ENCODE measurements at regions not wholly inside any gene's neighbourhood (a gene's known extent, or its start where the extent isn't known, plus 50 kb on each side); places are given as distances from the start of the nearest gene placed in this dataset.

DNA sequence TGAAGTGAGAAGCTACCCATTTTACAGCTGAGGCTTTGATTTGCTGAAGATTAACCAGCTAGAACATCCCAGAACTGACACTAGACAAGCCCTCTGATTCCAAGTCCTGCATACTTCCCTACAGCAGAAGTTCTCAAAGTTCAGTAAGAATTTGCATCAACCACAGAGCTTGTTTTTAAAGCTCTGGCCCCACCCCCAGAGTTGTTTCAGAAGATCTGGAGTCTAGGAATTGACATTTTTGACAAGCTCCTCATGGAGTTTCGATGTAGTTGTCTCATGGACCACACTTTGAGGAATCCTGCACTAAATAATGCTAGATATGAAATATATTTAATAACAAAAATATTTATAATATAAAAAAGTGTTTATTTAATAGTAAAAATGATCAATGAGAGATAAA lies 120.3 kb upstream of the ADAMTS18 start:
- H3K9ac ChIP-seq (ENCODE audit: extremely low read depth, low read length, poor library complexity, severe bottlenecking): no peak overlapping the region
- H3K27me3 ChIP-seq (ENCODE audit: control insufficient read depth, insufficient read depth, low read length, poor library complexity, severe bottlenecking): no peaks in the 10 kb centered on the region
- Mint-ChIP-seq H3K27ac (no peak overlapping the region), H3K27me3 (ENCODE audit: insufficient read depth) (no peaks in the 10 kb centered on the region), H3K4me3 (no peak overlapping the region), H3K4me1 (peaks cover 7% of the 10 kb centered on the region), H3K36me3 (ENCODE audit: low read depth) (no peaks in the 10 kb centered on the region), H3K9me3 (no peaks in the 10 kb centered on the region)
- H3K36me3 ChIP-seq (ENCODE audit: control insufficient read depth, insufficient read depth, low read length): no peaks in the 10 kb centered on the region
- no peak overlapping the region for H3K27ac ChIP-seq (ENCODE audit: low read depth, low read length)
- H3K4me1 ChIP-seq (ENCODE audit: control insufficient read depth, insufficient read depth, low read length): no peaks in the 10 kb centered on the region
- 88% methylated on average over 1 of the region's 1 CpG; no CpG with 5 or more reads in 1 of the 2 experiments for WGBS, 2 experiments (ENCODE audit: insufficient coverage in 1 of 2, insufficient read length in 1 of 2)
- no peak overlapping the region for H3K4me3 ChIP-seq (ENCODE audit: low read length)
- TF ChIP-seq, protein P1, sequence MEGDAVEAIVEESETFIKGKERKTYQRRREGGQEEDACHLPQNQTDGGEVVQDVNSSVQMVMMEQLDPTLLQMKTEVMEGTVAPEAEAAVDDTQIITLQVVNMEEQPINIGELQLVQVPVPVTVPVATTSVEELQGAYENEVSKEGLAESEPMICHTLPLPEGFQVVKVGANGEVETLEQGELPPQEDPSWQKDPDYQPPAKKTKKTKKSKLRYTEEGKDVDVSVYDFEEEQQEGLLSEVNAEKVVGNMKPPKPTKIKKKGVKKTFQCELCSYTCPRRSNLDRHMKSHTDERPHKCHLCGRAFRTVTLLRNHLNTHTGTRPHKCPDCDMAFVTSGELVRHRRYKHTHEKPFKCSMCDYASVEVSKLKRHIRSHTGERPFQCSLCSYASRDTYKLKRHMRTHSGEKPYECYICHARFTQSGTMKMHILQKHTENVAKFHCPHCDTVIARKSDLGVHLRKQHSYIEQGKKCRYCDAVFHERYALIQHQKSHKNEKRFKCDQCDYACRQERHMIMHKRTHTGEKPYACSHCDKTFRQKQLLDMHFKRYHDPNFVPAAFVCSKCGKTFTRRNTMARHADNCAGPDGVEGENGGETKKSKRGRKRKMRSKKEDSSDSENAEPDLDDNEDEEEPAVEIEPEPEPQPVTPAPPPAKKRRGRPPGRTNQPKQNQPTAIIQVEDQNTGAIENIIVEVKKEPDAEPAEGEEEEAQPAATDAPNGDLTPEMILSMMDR (conservative IDR thresholded peaks at IDR 0.05): no peak
- H3K9me3 ChIP-seq (ENCODE audit: control insufficient read depth, low read length): no peaks in the 10 kb centered on the region
- no peak for DNase-seq

DNA sequence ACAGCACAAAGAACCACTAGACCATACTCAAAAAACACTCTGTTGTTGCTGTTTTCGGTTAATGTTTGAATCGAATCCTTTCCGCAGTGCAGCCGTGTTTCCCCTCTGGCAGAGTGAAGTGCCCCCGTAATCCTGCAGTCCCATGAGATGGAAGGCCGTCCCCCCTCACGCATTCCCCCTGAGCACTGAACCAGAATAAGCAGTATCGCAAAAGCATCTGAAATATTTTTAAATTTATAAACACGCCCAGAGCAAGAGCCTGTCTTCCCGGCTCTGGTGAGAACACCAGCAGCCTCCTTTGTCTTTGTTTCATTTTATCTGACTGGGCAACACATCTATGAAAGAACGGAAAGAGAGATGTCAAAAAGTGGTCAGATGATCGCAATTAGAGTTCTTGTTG lies 121.0 kb upstream of the ADAMTS18 start:
- Mint-ChIP-seq H3K36me3 (ENCODE audit: low read depth) (no peaks in the 10 kb centered on the region), H3K4me1 (peaks cover 5% of the 10 kb centered on the region), H3K27ac (no peak overlapping the region), H3K27me3 (ENCODE audit: insufficient read depth) (no peaks in the 10 kb centered on the region), H3K9me3 (no peaks in the 10 kb centered on the region), H3K4me3 (no peak overlapping the region)
- WGBS, 2 experiments (ENCODE audit: insufficient coverage in 1 of 2, insufficient read length in 1 of 2): 92 to 93% methylated on average over 9 to 12 of the region's 12 CpGs
- Histone ChIP-seq H3K27ac (ENCODE audit: low read depth, low read length) (peak overlapping the region; percentile 7), H3K36me3 (ENCODE audit: control insufficient read depth, insufficient read depth, low read length) (no peaks in the 10 kb centered on the region), H3K27me3 (ENCODE audit: control insufficient read depth, insufficient read depth, low read length, poor library complexity, severe bottlenecking) (no peaks in the 10 kb centered on the region), H3K4me3 (ENCODE audit: low read length) (no peak overlapping the region), H3K4me1 (ENCODE audit: control insufficient read depth, insufficient read depth, low read length) (no peaks in the 10 kb centered on the region), H3K9ac (ENCODE audit: extremely low read depth, low read length, poor library complexity, severe bottlenecking) (no peak overlapping the region), H3K9me3 (ENCODE audit: control insufficient read depth, low read length) (no peaks in the 10 kb centered on the region)
- DNase-seq: no peak
- TF ChIP-seq, protein P1 (conservative IDR thresholded peaks at IDR 0.05): no peak

DNA sequence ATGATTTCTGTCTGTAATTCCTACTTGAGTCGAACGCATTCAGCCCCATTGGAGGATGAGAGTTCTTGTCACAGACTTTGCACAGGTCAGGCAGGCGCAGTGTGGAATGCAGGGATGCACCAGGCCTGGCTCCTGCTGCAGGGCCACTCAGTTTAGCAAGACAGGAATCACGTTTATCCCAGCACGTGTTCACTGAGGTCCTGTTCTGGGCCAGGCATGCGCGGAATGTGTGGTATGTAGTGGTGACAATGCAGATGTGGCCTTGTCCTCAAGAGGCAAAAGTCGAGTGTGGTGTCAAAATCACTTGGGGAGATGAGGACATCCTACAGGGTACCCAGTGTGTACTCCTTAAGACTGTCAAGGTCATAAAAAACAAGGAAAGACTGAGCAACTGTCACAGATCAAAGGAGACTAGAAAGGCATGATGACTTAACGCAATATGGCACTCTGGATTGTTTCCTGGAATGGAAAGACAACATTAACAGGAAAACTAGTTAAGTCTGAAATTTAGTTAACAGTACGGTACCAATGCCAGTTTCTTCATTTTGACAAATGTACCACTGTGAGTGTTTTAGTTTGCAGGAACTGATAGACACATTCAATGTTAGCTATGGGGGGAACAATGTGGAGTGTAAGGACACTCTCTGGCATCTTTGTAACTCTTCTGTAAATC lies 121.5 kb upstream of the ADAMTS18 start:
- Histone ChIP-seq H3K36me3 (ENCODE audit: control insufficient read depth, insufficient read depth, low read length) (no peaks in the 10 kb centered on the region), H3K9ac (ENCODE audit: extremely low read depth, low read length, poor library complexity, severe bottlenecking) (no peak overlapping the region), H3K4me3 (ENCODE audit: low read length) (no peak overlapping the region), H3K4me1 (ENCODE audit: control insufficient read depth, insufficient read depth, low read length) (no peaks in the 10 kb centered on the region), H3K27me3 (ENCODE audit: control insufficient read depth, insufficient read depth, low read length, poor library complexity, severe bottlenecking) (no peaks in the 10 kb centered on the region), H3K27ac (ENCODE audit: low read depth, low read length) (no peak overlapping the region), H3K9me3 (ENCODE audit: control insufficient read depth, low read length) (no peaks in the 10 kb centered on the region)
- H3K36me3 Mint-ChIP-seq (ENCODE audit: low read depth): no peaks in the 10 kb centered on the region
- TF ChIP-seq, protein P1 (conservative IDR thresholded peaks at IDR 0.05): no peak
- H3K27me3 Mint-ChIP-seq (ENCODE audit: insufficient read depth): no peaks in the 10 kb centered on the region
- H3K4me3 Mint-ChIP-seq: no peak overlapping the region
- DNase-seq: peak; percentile 60
- no peaks in the 10 kb centered on the region for H3K9me3 Mint-ChIP-seq
- peaks cover 5% of the 10 kb centered on the region for H3K4me1 Mint-ChIP-seq
- 71 to 74% methylated on average over 9 to 10 of the region's 10 CpGs for WGBS, 2 experiments (ENCODE audit: insufficient coverage in 1 of 2, insufficient read length in 1 of 2)
- H3K27ac Mint-ChIP-seq: no peak overlapping the region
